Naive thymus-derived CD8-positive, alpha-beta T cell (primary cell): ENCODE measurements at regions not wholly inside any gene's neighbourhood (a gene's known extent, or its start where the extent isn't known, plus 50 kb on each side); places are given as distances from the start of the nearest gene placed in this dataset.
A peak's percentile ranks its signal among the peaks of the same experiment; 100 is the strongest.

Source experiments
- ATAC-seq, 2 donors: fragments of 150-1000 bp; cut with Tn5 transposase in 1 of 2; sonication (Bioruptor Pico), chemical (Tn5 transposase) in 1 of 2; 1 replicate in 1 of 2; 2 replicates in 1 of 2; pipeline ENCODE4 v1.10.0; 2021; ENCODE audit warnings: mild to moderate bottlenecking in 2 of 2, moderate library complexity in 2 of 2
- POLR2A ChIA-PET: fragments of 350-600 bp; sonication (Branson Sonifier 250); formaldehyde crosslinking; loops from one replicate; lab custom pipeline; 2021; ENCODE audit warnings: antibody characterized with exemption; lab: Charles Lee
- DNase-seq, 10 donors: peaks; one replicate each; pipeline versions ENCODE4 v3.0.0 to v3.0.0-alpha.2; 2020 to 2022
- H3K27ac Mint-ChIP-seq, 10 donors: one replicate each; pipeline ENCODE4 v1.8.0; 2020 to 2022; ENCODE audit warnings: mild to moderate bottlenecking in 10 of 10, mixed read lengths in 10 of 10, moderate library complexity in 4 of 10, inconsistent platforms in 1 of 10
- H3K27me3 Mint-ChIP-seq, 5 donors: one replicate each; pipeline ENCODE4 v1.8.0; 2021 to 2022; ENCODE audit warnings: mixed read lengths in 5 of 5
- H3K36me3 Mint-ChIP-seq, 3 donors: one replicate each; pipeline ENCODE4 v1.8.0; 2020 to 2022; ENCODE audit warnings: mixed read lengths in 3 of 3, mild to moderate bottlenecking in 2 of 3, inconsistent platforms in 1 of 3
- H3K4me1 Mint-ChIP-seq, 4 donors: one replicate each; pipeline ENCODE4 v1.8.0; 2021 to 2022; ENCODE audit warnings: mixed read lengths in 4 of 4
- H3K4me3 Mint-ChIP-seq, 10 donors: one replicate each; pipeline ENCODE4 v1.8.0; 2020 to 2022; ENCODE audit warnings: mild to moderate bottlenecking in 10 of 10, mixed read lengths in 10 of 10, moderate library complexity in 6 of 10, inconsistent platforms in 1 of 10
- H3K9me3 Mint-ChIP-seq, 9 donors: one replicate each; pipeline ENCODE4 v1.8.0; 2020 to 2022; ENCODE audit warnings: mixed read lengths in 9 of 9, mild to moderate bottlenecking in 3 of 9, inconsistent platforms in 1 of 9, moderate library complexity in 1 of 9

GRCh38 chr14:22276913-22277816 is 311.9 kb downstream of the DAD1 start:
- Mint-ChIP-seq H3K9me3 (peaks cover 0 to 1% (median 0%) of the 10 kb centered on the region in 9 donors), H3K36me3 (no peaks in the 10 kb centered on the region), H3K4me3 (peak overlapping the region in 2 of 10 donors; percentile 15 to 55), H3K4me1 (peaks cover 0 to 15% (median 2%) of the 10 kb centered on the region in 4 donors), H3K27me3 (peaks cover 0 to 9% (median 0%) of the 10 kb centered on the region in 5 donors), H3K27ac (peak overlapping the region in 3 of 10 donors; percentile 29 to 59 (median 46))
- ATAC-seq: no peak
- DNase-seq: peak in 1 of 10 donors; percentile 9
- POLR2A ChIA-PET: no interaction called here

- Mint-ChIP-seq H3K4me3 (peak overlapping the region; percentile 7 to 77 (median 54)), H3K36me3 (no peaks in the 10 kb centered on the region), H3K27me3 (peaks cover 0 to 12% (median 0%) of the 10 kb centered on the region in 5 donors), H3K4me1 (peaks cover 0 to 8% (median 3%) of the 10 kb centered on the region in 4 donors), H3K27ac (peak overlapping the region in 7 of 10 donors; percentile 40 to 88 (median 66)), H3K9me3 (peaks cover 0 to 1% (median 0%) of the 10 kb centered on the region in 9 donors)
- POLR2A ChIA-PET: no interaction called here
- ATAC-seq (peak; percentile 30 to 54), DNase-seq (no peak)
Measured at GRCh38 chr14:22271838-22272799, 316.9 kb downstream of the DAD1 start.

- Mint-ChIP-seq H3K4me1 (peaks cover 0 to 15% (median 3%) of the 10 kb centered on the region in 4 donors), H3K4me3 (peak overlapping the region in 9 of 10 donors; percentile 28 to 73 (median 58)), H3K27ac (peak overlapping the region in 9 of 10 donors; percentile 6 to 94 (median 77)), H3K36me3 (no peaks in the 10 kb centered on the region), H3K27me3 (peaks cover 0 to 3% (median 0%) of the 10 kb centered on the region in 5 donors), H3K9me3 (no peaks in the 10 kb centered on the region)
- ATAC-seq (peak; percentile 40 to 48), DNase-seq (peak in 2 of 10 donors; percentile 8 to 24)
- POLR2A ChIA-PET: no interaction called here
Measured at GRCh38 chr14:22268875-22269274, 320.1 kb downstream of the DAD1 start.

- DNase-seq (no peak), ATAC-seq (no peak)
- POLR2A ChIA-PET: no interaction called here
- Mint-ChIP-seq H3K9me3 (no peaks in the 10 kb centered on the region), H3K27me3 (peaks cover 0 to 3% (median 0%) of the 10 kb centered on the region in 5 donors), H3K4me1 (peaks cover 0 to 15% (median 4%) of the 10 kb centered on the region in 4 donors), H3K27ac (peak overlapping the region in 5 of 10 donors; percentile 28 to 85 (median 43)), H3K4me3 (peak overlapping the region in 2 of 10 donors; percentile 13 to 34), H3K36me3 (no peaks in the 10 kb centered on the region)
Measured at GRCh38 chr14:22266683-22267082, 322.3 kb downstream of the DAD1 start.

GRCh38 chr14:22266142-22266442 is 322.9 kb downstream of the DAD1 start:
- H3K4me1 Mint-ChIP-seq: peaks cover 0 to 15% (median 4%) of the 10 kb centered on the region in 4 donors
- H3K4me3 Mint-ChIP-seq: peak overlapping the region in 7 of 10 donors; percentile 22 to 78 (median 66)
- ATAC-seq (no peak), DNase-seq (no peak)
- H3K36me3 Mint-ChIP-seq: no peaks in the 10 kb centered on the region
- peak overlapping the region in 4 of 10 donors; percentile 34 to 92 (median 75) for H3K27ac Mint-ChIP-seq
- peaks cover 0 to 3% (median 0%) of the 10 kb centered on the region in 5 donors for H3K27me3 Mint-ChIP-seq
- H3K9me3 Mint-ChIP-seq: no peaks in the 10 kb centered on the region
- POLR2A ChIA-PET: no interaction called here

GRCh38 chr14:22265319-22266141 is 323.5 kb downstream of the DAD1 start:
- ATAC-seq: peak; percentile 51 to 61
- Mint-ChIP-seq H3K4me3 (peak overlapping the region; percentile 36 to 78 (median 62)), H3K36me3 (no peaks in the 10 kb centered on the region), H3K27ac (peak overlapping the region; percentile 38 to 92 (median 85)), H3K27me3 (peaks cover 0 to 3% (median 0%) of the 10 kb centered on the region in 5 donors), H3K9me3 (no peaks in the 10 kb centered on the region), H3K4me1 (peaks cover 0 to 15% (median 4%) of the 10 kb centered on the region in 4 donors)
- POLR2A ChIA-PET: interaction anchor here (0.7 kb wide), 1 partner anchor 8 kb away, joined by 3 read pairs; no protein-coding TSS in a partner anchor
- peak in 2 of 10 donors; percentile 12 to 15 for DNase-seq

- POLR2A ChIA-PET: interaction anchor here (0.7 kb wide), 1 partner anchor 9 kb away, joined by 3 read pairs; no protein-coding TSS in a partner anchor
- Mint-ChIP-seq H3K4me1 (peaks cover 0 to 15% (median 4%) of the 10 kb centered on the region in 4 donors), H3K27ac (peak overlapping the region in 5 of 10 donors; percentile 19 to 92 (median 85)), H3K4me3 (peak overlapping the region in 2 of 10 donors; percentile 46 to 66), H3K9me3 (no peaks in the 10 kb centered on the region), H3K36me3 (no peaks in the 10 kb centered on the region), H3K27me3 (peaks cover 0 to 3% (median 0%) of the 10 kb centered on the region in 5 donors)
- no peak for ATAC-seq
- no peak for DNase-seq
Measured at GRCh38 chr14:22264759-22265158, 324.3 kb downstream of the DAD1 start.

- ATAC-seq: no peak
- H3K27me3 Mint-ChIP-seq: peaks cover 0 to 2% (median 0%) of the 10 kb centered on the region in 5 donors
- peaks cover 0 to 14% (median 3%) of the 10 kb centered on the region in 4 donors for H3K4me1 Mint-ChIP-seq
- POLR2A ChIA-PET: no interaction called here
- no peaks in the 10 kb centered on the region for H3K9me3 Mint-ChIP-seq
- no peak overlapping the region for H3K27ac Mint-ChIP-seq
- no peak overlapping the region for H3K4me3 Mint-ChIP-seq
- no peak for DNase-seq
- H3K36me3 Mint-ChIP-seq: no peaks in the 10 kb centered on the region
Measured at GRCh38 chr14:22263961-22264360, 325.1 kb downstream of the DAD1 start.

GRCh38 chr14:22262881-22263280 is 326.1 kb downstream of the DAD1 start:
- no peaks in the 10 kb centered on the region for H3K9me3 Mint-ChIP-seq
- DNase-seq: no peak
- no peaks in the 10 kb centered on the region for H3K36me3 Mint-ChIP-seq
- no peak for ATAC-seq
- no peak overlapping the region for H3K27ac Mint-ChIP-seq
- H3K27me3 Mint-ChIP-seq: no peaks in the 10 kb centered on the region
- H3K4me1 Mint-ChIP-seq: peaks cover 0 to 7% (median under 1%) of the 10 kb centered on the region in 4 donors
- POLR2A ChIA-PET: no interaction called here
- H3K4me3 Mint-ChIP-seq: no peak overlapping the region

- DNase-seq: no peak
- no peak overlapping the region for H3K4me3 Mint-ChIP-seq
- H3K27ac Mint-ChIP-seq: no peak overlapping the region
- H3K4me1 Mint-ChIP-seq: no peaks in the 10 kb centered on the region
- ATAC-seq: no peak
- no peaks in the 10 kb centered on the region for H3K36me3 Mint-ChIP-seq
- POLR2A ChIA-PET: no interaction called here
- H3K9me3 Mint-ChIP-seq: no peaks in the 10 kb centered on the region
- peaks cover 0 to 2% (median 0%) of the 10 kb centered on the region in 5 donors for H3K27me3 Mint-ChIP-seq
Measured at GRCh38 chr14:22255017-22255950, 333.7 kb downstream of the DAD1 start.

- Mint-ChIP-seq H3K4me1 (no peaks in the 10 kb centered on the region), H3K4me3 (no peak overlapping the region), H3K36me3 (no peaks in the 10 kb centered on the region), H3K9me3 (no peaks in the 10 kb centered on the region), H3K27me3 (peaks cover 0 to 2% (median 0%) of the 10 kb centered on the region in 5 donors), H3K27ac (no peak overlapping the region)
- ATAC-seq (no peak), DNase-seq (no peak)
- POLR2A ChIA-PET: interaction anchor here (0.6 kb wide), 1 partner anchor 22 kb away, joined by 3 read pairs; no protein-coding TSS in a partner anchor
Measured at GRCh38 chr14:22252686-22253085, 336.3 kb downstream of the DAD1 start.
